ACC112 (cell line): ENCODE measurements at regions not wholly inside any gene's neighbourhood (a gene's known extent, or its start where the extent isn't known, plus 50 kb on each side); places are given as distances from the start of the nearest gene placed in this dataset.

ENCODE experiments used
- H2AFZ ChIP-seq: fragments of 200-600 bp; sonication (generic); one replicate; pipeline ENCODE4 v1.6.0; 2017; ENCODE audit warnings: antibody characterized with exemption, low read length; ENCODE audit not compliant: unreplicated experiment
- H3K27ac ChIP-seq: fragments of 200-600 bp; sonication (generic); 2 replicates; pipeline ENCODE4 v1.5.1; 2014; ENCODE audit warnings: low read depth, mild to moderate bottlenecking, antibody characterized with exemption, low read length, moderate library complexity
- H3K27me3 ChIP-seq: fragments of 200-600 bp; sonication (generic); 2 replicates; pipeline ENCODE4 v1.6.1; 2014; ENCODE audit warnings: mild to moderate bottlenecking, antibody characterized with exemption, low read length, moderate library complexity, mixed read lengths; ENCODE audit not compliant: insufficient read depth
- H3K36me3 ChIP-seq: fragments of 200-600 bp; sonication (generic); 2 replicates; pipeline ENCODE4 v1.6.1; 2016; ENCODE audit warnings: mild to moderate bottlenecking, antibody characterized with exemption, low read length, moderate library complexity, mixed read lengths; ENCODE audit not compliant: insufficient read depth
- H3K4me1 ChIP-seq: fragments of 200-600 bp; sonication (generic); one replicate; pipeline ENCODE4 v1.6.1; 2016; ENCODE audit warnings: low read length, mixed read lengths; ENCODE audit not compliant: insufficient read depth, unreplicated experiment, control insufficient read depth
- H3K4me3 ChIP-seq: fragments of 200-600 bp; sonication (generic); 2 replicates; pipeline ENCODE4 v1.5.1; 2014; ENCODE audit warnings: mild to moderate bottlenecking, low read depth, low read length
- H3K79me2 ChIP-seq: fragments of 200-600 bp; sonication (generic); one replicate; pipeline ENCODE4 v1.6.0; 2016; ENCODE audit warnings: low read length; ENCODE audit not compliant: control insufficient read depth, unreplicated experiment, insufficient read depth

GRCh38 chr13:50414640-50415039, 399.4 kb downstream of the KCNRG start:
- H3K27me3 ChIP-seq = no peaks in the 10 kb centered on the region
- H2AFZ ChIP-seq = no peak overlapping the region
- no peaks in the 10 kb centered on the region for H3K79me2 ChIP-seq
- H3K36me3 ChIP-seq = no peaks in the 10 kb centered on the region
- no peak overlapping the region for H3K4me3 ChIP-seq
- peaks cover 26% of the 10 kb centered on the region for H3K4me1 ChIP-seq
- no peak overlapping the region for H3K27ac ChIP-seq

GRCh38 chr13:50415428-50415827, 400.2 kb downstream of the KCNRG start:
- no peaks in the 10 kb centered on the region for H3K36me3 ChIP-seq
- H3K27me3 ChIP-seq = no peaks in the 10 kb centered on the region
- H3K27ac ChIP-seq = no peak overlapping the region
- no peak overlapping the region for H2AFZ ChIP-seq
- H3K79me2 ChIP-seq = no peaks in the 10 kb centered on the region
- peaks cover 30% of the 10 kb centered on the region for H3K4me1 ChIP-seq
- H3K4me3 ChIP-seq = no peak overlapping the region

GRCh38 chr13:50417597-50417996, 402.4 kb downstream of the KCNRG start:
- no peak overlapping the region for H3K27ac ChIP-seq
- H3K79me2 ChIP-seq = no peaks in the 10 kb centered on the region
- no peak overlapping the region for H3K4me3 ChIP-seq
- H3K27me3 ChIP-seq = no peaks in the 10 kb centered on the region
- no peak overlapping the region for H2AFZ ChIP-seq
- peaks cover 29% of the 10 kb centered on the region for H3K4me1 ChIP-seq
- H3K36me3 ChIP-seq = no peaks in the 10 kb centered on the region

GRCh38 chr13:50419331-50419865, 404.2 kb downstream of the KCNRG start:
- Histone ChIP-seq H3K79me2 (no peaks in the 10 kb centered on the region), H3K27me3 (no peaks in the 10 kb centered on the region), H3K4me3 (peak overlapping the region; percentile 39; the same call in 1 of the 2 replicates), H3K27ac (no peak overlapping the region), H3K4me1 (peaks cover 28% of the 10 kb centered on the region), H2AFZ (peak overlapping the region; percentile 31), H3K36me3 (no peaks in the 10 kb centered on the region)

GRCh38 chr13:50419896-50420295, 404.7 kb downstream of the KCNRG start:
- peak overlapping the region; percentile 31 for H2AFZ ChIP-seq
- peak overlapping the region; percentile 39; the same call in 1 of the 2 replicates for H3K4me3 ChIP-seq
- H3K79me2 ChIP-seq = no peaks in the 10 kb centered on the region
- no peaks in the 10 kb centered on the region for H3K36me3 ChIP-seq
- peaks cover 28% of the 10 kb centered on the region for H3K4me1 ChIP-seq
- H3K27me3 ChIP-seq = no peaks in the 10 kb centered on the region
- no peak overlapping the region for H3K27ac ChIP-seq

- Histone ChIP-seq H3K4me1 (peaks cover 28% of the 10 kb centered on the region), H3K27ac (peak overlapping the region; percentile 19), H3K36me3 (no peaks in the 10 kb centered on the region), H3K79me2 (no peaks in the 10 kb centered on the region), H3K27me3 (no peaks in the 10 kb centered on the region), H3K4me3 (no peak overlapping the region), H2AFZ (no peak overlapping the region)
Observed at GRCh38 chr13:50420718-50421472, 405.7 kb downstream of the KCNRG start.

- Histone ChIP-seq H3K79me2 (no peaks in the 10 kb centered on the region), H3K27me3 (no peaks in the 10 kb centered on the region), H3K36me3 (no peaks in the 10 kb centered on the region), H3K4me3 (no peak overlapping the region), H3K4me1 (peaks cover 28% of the 10 kb centered on the region), H2AFZ (no peak overlapping the region), H3K27ac (peak overlapping the region; percentile 19)
Observed at GRCh38 chr13:50421473-50422130, 406.4 kb downstream of the KCNRG start.

- H3K27ac ChIP-seq = no peak overlapping the region
- no peak overlapping the region for H2AFZ ChIP-seq
- H3K36me3 ChIP-seq = no peaks in the 10 kb centered on the region
- peaks cover 28% of the 10 kb centered on the region for H3K4me1 ChIP-seq
- no peaks in the 10 kb centered on the region for H3K79me2 ChIP-seq
- H3K4me3 ChIP-seq = no peak overlapping the region
- no peaks in the 10 kb centered on the region for H3K27me3 ChIP-seq
Observed at GRCh38 chr13:50422181-50423148, 407.2 kb downstream of the KCNRG start.

- Histone ChIP-seq H3K36me3 (no peaks in the 10 kb centered on the region), H3K27me3 (no peaks in the 10 kb centered on the region), H3K27ac (no peak overlapping the region), H2AFZ (no peak overlapping the region), H3K4me3 (no peak overlapping the region), H3K4me1 (peaks cover 20% of the 10 kb centered on the region), H3K79me2 (no peaks in the 10 kb centered on the region)
Observed at GRCh38 chr13:50424993-50425392, 409.7 kb downstream of the KCNRG start.

- Histone ChIP-seq H3K79me2 (no peaks in the 10 kb centered on the region), H3K27ac (no peak overlapping the region), H3K27me3 (no peaks in the 10 kb centered on the region), H3K4me1 (peaks cover 17% of the 10 kb centered on the region), H2AFZ (no peak overlapping the region), H3K36me3 (no peaks in the 10 kb centered on the region), H3K4me3 (no peak overlapping the region)
Observed at GRCh38 chr13:50425772-50426171, 410.5 kb downstream of the KCNRG start.
